ENCODE measurements at regions not wholly inside any gene's neighbourhood (a gene's known extent, or its start where the extent isn't known, plus 50 kb on each side); places are given as distances from the start of the nearest gene placed in this dataset.

- no peak for TF ChIP-seq TCF7L2 (IDR thresholded peaks at IDR 0.05; ENCODE audit: borderline replicate concordance, low read depth, low read length)
- no peak for TF ChIP-seq ZNF624 (tag by site-specific recombination; IDR thresholded peaks at IDR 0.05)
- no peak for TF ChIP-seq ZIC2 (tag by site-specific recombination; IDR thresholded peaks at IDR 0.05)
- no peak for TF ChIP-seq ZNF223 (tag by site-specific recombination; IDR thresholded peaks at IDR 0.05)
- TF ChIP-seq ZNF623 (tag by site-specific recombination; IDR thresholded peaks at IDR 0.05): peak; percentile 52; the same call in 1 of the 2 replicates
- no peak for TF ChIP-seq ZNF596 (tag by site-specific recombination; IDR thresholded peaks at IDR 0.05)
- no peak for TF ChIP-seq ZNF239 (tag by site-specific recombination; IDR thresholded peaks at IDR 0.05)
- TF ChIP-seq ZBTB7A (tag by site-specific recombination; IDR thresholded peaks at IDR 0.05; ENCODE audit: low read depth): no peak
Observed at GRCh38 chr2:164142755-164143154, 406.9 kb upstream of the FIGN start (continued).

DNA sequence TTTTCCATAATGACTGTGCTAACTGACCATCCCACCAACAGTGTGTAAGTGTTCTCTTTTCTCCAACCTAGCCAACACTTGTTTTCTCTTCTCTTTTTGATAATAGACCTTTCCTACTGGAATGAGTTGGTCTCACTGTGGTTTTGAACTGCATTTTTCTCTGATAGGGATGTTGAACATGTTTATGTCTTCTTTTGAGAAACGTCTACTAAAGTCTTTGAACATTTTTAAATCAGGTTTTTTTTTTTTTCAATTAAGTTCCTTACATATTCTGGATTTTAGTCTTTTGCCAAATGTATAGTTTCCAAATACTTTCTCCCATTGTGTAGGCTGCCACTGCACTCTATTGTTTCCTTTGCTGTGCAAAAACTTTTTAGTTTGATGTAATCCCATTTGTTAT lies 405.5 kb upstream of the FIGN start:
- Histone ChIP-seq H3K4me1 (ENCODE audit: control insufficient read depth, insufficient read depth, low read length) (no peaks in the 10 kb centered on the region), H3K9me3 (ENCODE audit: control insufficient read depth, insufficient read depth, low read depth, low read length) (no peaks in the 10 kb centered on the region), H3K27ac (ENCODE audit: extremely low read depth, low read depth, low read length) (no peak overlapping the region), H3K4me3 (ENCODE audit: low read depth, low read length) (no peak overlapping the region), H3K36me3 (ENCODE audit: control insufficient read depth in 2 of 2, insufficient read depth in 1 of 2, low read length in 2 of 2) (no peaks in the 10 kb centered on the region)
- CTCF ChIA-PET: no interaction called here
- POLR2A ChIA-PET: interaction anchor here (0.7 kb wide), 1 partner anchor 964 kb away, joined by 6 read pairs; no protein-coding TSS in a partner anchor
- no peak for TF ChIP-seq GLIS1 (tag by site-specific recombination; IDR thresholded peaks at IDR 0.05)
- TF ChIP-seq ZNF776 (tag by site-specific recombination; IDR thresholded peaks at IDR 0.05; ENCODE audit: borderline replicate concordance): no peak
- TF ChIP-seq ZNF121 (tag by site-specific recombination; IDR thresholded peaks at IDR 0.05): no peak

GRCh38 chr2:164138750-164139149 lies 402.9 kb upstream of the FIGN start:
- CTCF ChIA-PET: no interaction called here
- no peak overlapping the region for H3K4me3 ChIP-seq (ENCODE audit: low read depth, low read length)
- no peaks in the 10 kb centered on the region for H3K9me3 ChIP-seq (ENCODE audit: control insufficient read depth, insufficient read depth, low read depth, low read length)
- TF ChIP-seq GLI2 (tag by site-specific recombination; IDR thresholded peaks at IDR 0.05; ENCODE audit: borderline replicate concordance, low read depth) (no peak), ZBTB17 (tag by site-specific recombination; IDR thresholded peaks at IDR 0.05) (no peak), RBAK (tag by site-specific recombination; IDR thresholded peaks at IDR 0.05) (no peak), ZNF24 (tag by site-specific recombination; IDR thresholded peaks at IDR 0.05) (no peak), SP2 (tag by site-specific recombination; IDR thresholded peaks at IDR 0.05) (no peak), ZNF777 (tag by site-specific recombination; IDR thresholded peaks at IDR 0.05; ENCODE audit: borderline replicate concordance) (no peak), PRDM1 (tag by site-specific recombination; IDR thresholded peaks at IDR 0.05) (no peak), ZNF132 (tag by site-specific recombination; IDR thresholded peaks at IDR 0.05; ENCODE audit: borderline replicate concordance) (no peak), ZNF621 (tag by site-specific recombination; IDR thresholded peaks at IDR 0.05) (no peak), ZNF146 (tag by site-specific recombination; IDR thresholded peaks at IDR 0.05) (no peak), ZNF174 (tag by site-specific recombination; IDR thresholded peaks at IDR 0.05) (no peak), REST (tag by site-specific recombination; IDR thresholded peaks at IDR 0.05) (no peak), ZNF558 (tag by site-specific recombination; IDR thresholded peaks at IDR 0.05) (no peak), KLF9 (tag by site-specific recombination; IDR thresholded peaks at IDR 0.05; ENCODE audit: low read depth) (no peak), KLF1 (tag by site-specific recombination; IDR thresholded peaks at IDR 0.05) (no peak), MYNN (tag by site-specific recombination; IDR thresholded peaks at IDR 0.05; ENCODE audit: borderline replicate concordance) (no peak)
- TF ChIP-seq, protein P1, sequence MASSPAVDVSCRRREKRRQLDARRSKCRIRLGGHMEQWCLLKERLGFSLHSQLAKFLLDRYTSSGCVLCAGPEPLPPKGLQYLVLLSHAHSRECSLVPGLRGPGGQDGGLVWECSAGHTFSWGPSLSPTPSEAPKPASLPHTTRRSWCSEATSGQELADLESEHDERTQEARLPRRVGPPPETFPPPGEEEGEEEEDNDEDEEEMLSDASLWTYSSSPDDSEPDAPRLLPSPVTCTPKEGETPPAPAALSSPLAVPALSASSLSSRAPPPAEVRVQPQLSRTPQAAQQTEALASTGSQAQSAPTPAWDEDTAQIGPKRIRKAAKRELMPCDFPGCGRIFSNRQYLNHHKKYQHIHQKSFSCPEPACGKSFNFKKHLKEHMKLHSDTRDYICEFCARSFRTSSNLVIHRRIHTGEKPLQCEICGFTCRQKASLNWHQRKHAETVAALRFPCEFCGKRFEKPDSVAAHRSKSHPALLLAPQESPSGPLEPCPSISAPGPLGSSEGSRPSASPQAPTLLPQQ (tag by site-specific recombination; IDR thresholded peaks at IDR 0.05): no peak
- H3K4me1 ChIP-seq (ENCODE audit: control insufficient read depth, insufficient read depth, low read length): no peaks in the 10 kb centered on the region
- no peaks in the 10 kb centered on the region for H3K36me3 ChIP-seq (ENCODE audit: control insufficient read depth in 2 of 2, insufficient read depth in 1 of 2, low read length in 2 of 2)
- no peak overlapping the region for H3K27ac ChIP-seq (ENCODE audit: extremely low read depth, low read depth, low read length)
- POLR2A ChIA-PET: no interaction called here

All from HEK293 (cell line).